PC-3 (cell line): ENCODE measurements at regions not wholly inside any gene's neighbourhood (a gene's known extent, or its start where the extent isn't known, plus 50 kb on each side); places are given as distances from the start of the nearest gene placed in this dataset.

ENCODE experiments used
- CTCF ChIP-seq: fragments of 300-600 bp; sonication (generic); conservative IDR thresholded peaks from 2 replicates; pipeline ENCODE4 v1.5.1; 2017; ENCODE audit warnings: antibody characterized with exemption, low read depth, mild to moderate bottlenecking, low read length
- EZH2 ChIP-seq: fragments of 300-600 bp; sonication (generic); IDR thresholded peaks from one replicate; pipeline ENCODE4 v1.6.1; 2017; ENCODE audit warnings: antibody characterized with exemption, mild to moderate bottlenecking, low read length; ENCODE audit not compliant: unreplicated experiment
- EZH2phosphoT487 ChIP-seq: fragments of 300-600 bp; sonication (generic); IDR thresholded peaks from 2 replicates; pipeline ENCODE4 v1.6.1; 2018; ENCODE audit warnings: mild to moderate bottlenecking, antibody characterized with exemption, low read length, borderline replicate concordance

DNA sequence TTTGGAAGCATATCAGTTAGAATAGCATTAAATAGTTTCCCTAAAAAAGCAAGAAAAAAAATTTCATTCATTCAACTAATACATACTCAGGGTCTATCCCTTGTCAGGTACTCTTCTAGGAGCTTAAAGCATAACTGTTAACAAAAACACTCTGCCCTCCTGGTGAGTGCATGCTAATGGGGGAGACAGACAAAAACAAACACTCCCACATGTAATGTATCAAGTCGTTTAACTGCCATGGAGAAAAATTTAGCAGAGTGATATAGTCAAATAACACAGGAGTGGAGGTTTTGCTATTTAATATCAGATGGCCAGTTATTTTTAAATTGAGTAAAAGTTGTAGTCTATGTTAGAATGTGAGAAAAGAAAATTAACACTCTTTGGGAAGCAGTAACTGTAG lies 254.5 kb upstream of the RARB start:
- TF ChIP-seq CTCF (no peak), EZH2phosphoT487 (no peak), EZH2 (no peak)
